ENCODE measurements at regions not wholly inside any gene's neighbourhood (a gene's known extent, or its start where the extent isn't known, plus 50 kb on each side); places are given as distances from the start of the nearest gene placed in this dataset.
"Not testable (repeated sequence)": the region's sequence is repeated elsewhere in the genome, so short reads cannot be mapped to it uniquely, and the experiment has no call there.

DNA sequence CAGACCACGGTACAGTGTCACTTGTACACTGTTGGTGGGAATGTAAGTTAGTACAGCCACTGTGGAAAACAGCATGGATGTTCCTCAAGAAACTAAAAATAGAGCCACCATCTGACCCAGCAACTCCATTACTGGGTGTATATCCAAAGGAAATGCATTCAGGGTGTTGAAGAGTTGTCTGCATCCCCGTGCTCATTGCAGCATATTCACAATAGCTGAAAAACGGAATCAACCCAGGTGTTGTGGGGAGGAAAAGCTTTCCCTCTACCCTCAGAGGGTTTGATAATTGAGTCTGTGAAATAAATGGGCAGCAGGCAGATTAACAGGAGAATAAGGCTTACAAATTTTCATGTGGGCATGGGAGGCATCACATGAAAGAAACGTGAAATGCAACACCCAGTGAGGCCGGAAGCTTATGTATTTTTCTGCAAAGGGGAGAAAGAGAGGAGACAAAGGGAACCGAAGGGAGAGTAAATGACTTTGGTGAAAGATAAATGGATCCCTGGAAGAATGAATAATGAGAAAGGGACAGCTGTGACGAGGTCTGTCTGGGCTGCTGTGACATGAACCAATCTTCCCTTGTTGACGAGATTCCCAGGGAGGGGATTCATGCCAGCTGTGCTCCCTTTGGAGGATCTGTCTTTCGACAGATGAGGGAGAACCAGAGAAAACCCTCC lies 106.2 kb downstream of the KCNJ12 start:
- intact Hi-C loops (cut with DNase I), result no loop called here
- Histone ChIP-seq H3K27ac (no peak overlapping the region), H3K27me3 (no peaks in the 10 kb centered on the region), H3K4me3 (no peak overlapping the region), H3K9me3 (peaks cover 0 to 10% of the 10 kb centered on the region in 2 donors), H3K4me1 (ENCODE audit: insufficient read depth) (no peaks in the 10 kb centered on the region), H3K36me3 (no peaks in the 10 kb centered on the region)
- WGBS, 3 donors, result 36 to 41% (median 40%) methylated on average over 9 of the region's 9 CpGs
- no peak for TF ChIP-seq EP300 (IDR thresholded peaks at IDR 0.05)
- TF ChIP-seq POLR2A (IDR thresholded peaks at IDR 0.05), result no peak
- TF ChIP-seq, protein P1, sequence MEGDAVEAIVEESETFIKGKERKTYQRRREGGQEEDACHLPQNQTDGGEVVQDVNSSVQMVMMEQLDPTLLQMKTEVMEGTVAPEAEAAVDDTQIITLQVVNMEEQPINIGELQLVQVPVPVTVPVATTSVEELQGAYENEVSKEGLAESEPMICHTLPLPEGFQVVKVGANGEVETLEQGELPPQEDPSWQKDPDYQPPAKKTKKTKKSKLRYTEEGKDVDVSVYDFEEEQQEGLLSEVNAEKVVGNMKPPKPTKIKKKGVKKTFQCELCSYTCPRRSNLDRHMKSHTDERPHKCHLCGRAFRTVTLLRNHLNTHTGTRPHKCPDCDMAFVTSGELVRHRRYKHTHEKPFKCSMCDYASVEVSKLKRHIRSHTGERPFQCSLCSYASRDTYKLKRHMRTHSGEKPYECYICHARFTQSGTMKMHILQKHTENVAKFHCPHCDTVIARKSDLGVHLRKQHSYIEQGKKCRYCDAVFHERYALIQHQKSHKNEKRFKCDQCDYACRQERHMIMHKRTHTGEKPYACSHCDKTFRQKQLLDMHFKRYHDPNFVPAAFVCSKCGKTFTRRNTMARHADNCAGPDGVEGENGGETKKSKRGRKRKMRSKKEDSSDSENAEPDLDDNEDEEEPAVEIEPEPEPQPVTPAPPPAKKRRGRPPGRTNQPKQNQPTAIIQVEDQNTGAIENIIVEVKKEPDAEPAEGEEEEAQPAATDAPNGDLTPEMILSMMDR (IDR thresholded peaks at IDR 0.05), result no peak
- no peak for DNase-seq

DNA sequence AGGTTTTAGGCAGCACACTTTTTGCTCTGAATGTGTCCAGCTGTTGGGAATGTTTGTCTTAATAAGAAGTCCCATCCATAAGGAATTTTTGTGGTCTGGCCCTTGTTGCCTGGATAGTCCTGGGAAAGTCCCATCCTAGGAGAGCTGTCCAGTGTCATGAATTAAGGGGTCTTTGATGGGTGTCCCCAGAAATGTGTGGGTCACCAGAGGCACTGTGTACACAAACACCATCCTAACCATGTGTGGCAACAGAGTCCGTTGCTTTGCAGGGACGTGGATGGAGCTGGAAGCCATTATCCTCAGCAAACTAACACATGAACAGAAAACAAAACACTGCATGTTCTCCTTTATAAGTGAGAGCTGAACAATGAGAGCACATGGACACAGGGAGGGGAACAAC lies 111.9 kb downstream of the KCNJ12 start:
- DNase-seq, result not testable (repeated sequence)
- 62 to 72% (median 65%) methylated on average over 2 of the region's 2 CpGs for WGBS, 3 donors

DNA sequence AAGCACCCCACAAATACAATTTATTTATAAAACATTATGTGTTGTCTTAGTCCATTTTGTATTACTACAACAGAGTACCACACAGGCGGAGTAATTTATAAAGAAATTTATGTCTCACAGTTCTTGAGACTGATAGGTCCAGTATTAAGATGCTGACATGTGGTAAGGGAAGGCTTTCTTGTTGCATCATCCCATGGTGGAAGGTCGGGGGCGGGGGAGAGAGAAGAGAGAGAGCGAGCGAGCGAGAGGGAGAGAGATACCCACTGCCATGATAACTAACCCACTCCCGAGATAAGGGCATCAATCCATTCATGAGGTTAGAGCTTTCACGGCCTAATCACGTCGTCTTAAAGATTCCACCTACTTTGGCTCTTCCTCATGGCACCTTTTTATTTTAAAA lies 117.8 kb downstream of the KCNJ12 start:
- Histone ChIP-seq H3K36me3 (no peaks in the 10 kb centered on the region), H3K4me1 (ENCODE audit: insufficient read depth) (no peaks in the 10 kb centered on the region), H3K27ac (no peak overlapping the region), H3K9me3 (no peaks in the 10 kb centered on the region), H3K4me3 (no peak overlapping the region), H3K27me3 (no peaks in the 10 kb centered on the region)
- intact Hi-C loops (cut with DNase I), result no loop called here
- DNase-seq, result no peak
- TF ChIP-seq, protein P1 (IDR thresholded peaks at IDR 0.05), result no peak
- TF ChIP-seq POLR2A (IDR thresholded peaks at IDR 0.05), result no peak
- TF ChIP-seq EP300 (IDR thresholded peaks at IDR 0.05), result no peak
- 73 to 87% (median 83%) methylated on average over 10 of the region's 10 CpGs for WGBS, 3 donors

More for the DNA sequence above, 111.9 kb downstream of the KCNJ12 start:
- H3K27ac ChIP-seq; H3K27me3 ChIP-seq; H3K4me3 ChIP-seq; H3K36me3 ChIP-seq; H3K4me1 ChIP-seq (ENCODE audit: insufficient read depth); intact Hi-C loops (cut with DNase I); H3K9me3 ChIP-seq: not testable (repeated sequence)

DNA sequence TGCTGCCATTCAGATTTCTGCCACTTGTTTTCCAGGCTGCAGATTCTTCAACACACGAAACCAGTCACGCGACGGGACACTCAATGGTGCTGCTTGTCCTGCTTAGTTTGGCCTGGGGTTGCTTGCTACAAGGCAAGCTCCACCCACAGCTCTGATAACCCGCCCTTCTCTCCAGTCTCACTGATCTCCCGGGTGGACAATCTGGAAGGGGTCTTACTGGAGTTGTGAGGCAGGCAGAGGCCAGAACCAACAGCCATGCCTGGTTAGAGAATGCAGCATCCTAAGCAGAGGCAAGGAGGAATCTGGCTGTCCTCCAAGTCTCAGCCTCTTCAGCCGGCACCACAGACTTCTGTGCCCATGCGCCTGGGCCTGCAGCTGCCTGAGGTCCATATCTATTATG lies 119.1 kb downstream of the KCNJ12 start:
- no peak overlapping the region for H3K27ac ChIP-seq
- no peaks in the 10 kb centered on the region for H3K36me3 ChIP-seq
- 67 to 78% (median 70%) methylated on average over 8 of the region's 8 CpGs for WGBS, 3 donors
- H3K9me3 ChIP-seq, result no peaks in the 10 kb centered on the region
- no peak for DNase-seq
- TF ChIP-seq, protein P1 (IDR thresholded peaks at IDR 0.05), result no peak
- TF ChIP-seq POLR2A (IDR thresholded peaks at IDR 0.05), result no peak
- TF ChIP-seq EP300 (IDR thresholded peaks at IDR 0.05), result no peak
- no peaks in the 10 kb centered on the region for H3K4me1 ChIP-seq (ENCODE audit: insufficient read depth)
- no peaks in the 10 kb centered on the region for H3K27me3 ChIP-seq
- intact Hi-C loops (cut with DNase I), result no loop called here
- H3K4me3 ChIP-seq, result no peak overlapping the region

DNA sequence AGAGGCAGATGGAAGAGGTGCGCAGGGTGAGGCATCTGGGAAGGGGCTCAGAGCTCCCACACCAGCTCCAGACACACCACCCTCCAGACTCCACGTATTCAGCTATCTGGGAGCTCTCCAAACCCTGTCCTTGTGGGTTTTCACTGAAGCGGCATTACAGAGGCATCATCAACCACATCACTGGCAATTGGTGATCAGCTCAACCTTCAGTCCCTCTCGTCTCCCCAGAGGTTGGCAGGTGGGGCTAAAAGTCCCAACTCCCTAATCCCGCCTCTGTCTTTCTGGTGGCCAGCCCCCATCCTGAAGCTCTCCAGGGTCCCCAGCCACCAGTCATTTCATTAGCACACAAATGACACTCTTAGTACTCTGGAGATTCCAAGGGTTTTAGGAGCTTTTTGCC lies 123.9 kb downstream of the KCNJ12 start:
- TF ChIP-seq POLR2A (IDR thresholded peaks at IDR 0.05) (no peak), EP300 (IDR thresholded peaks at IDR 0.05) (no peak)
- TF ChIP-seq, protein P1 (IDR thresholded peaks at IDR 0.05), result no peak
- no peak for DNase-seq
- Histone ChIP-seq H3K4me3 (no peak overlapping the region), H3K27ac (no peak overlapping the region), H3K27me3 (no peaks in the 10 kb centered on the region), H3K9me3 (no peaks in the 10 kb centered on the region), H3K36me3 (no peaks in the 10 kb centered on the region), H3K4me1 (ENCODE audit: insufficient read depth) (no peaks in the 10 kb centered on the region)
- intact Hi-C loops (cut with DNase I), result no loop called here
- 43 to 44% (median 44%) methylated on average over 5 of the region's 5 CpGs for WGBS, 3 donors

DNA sequence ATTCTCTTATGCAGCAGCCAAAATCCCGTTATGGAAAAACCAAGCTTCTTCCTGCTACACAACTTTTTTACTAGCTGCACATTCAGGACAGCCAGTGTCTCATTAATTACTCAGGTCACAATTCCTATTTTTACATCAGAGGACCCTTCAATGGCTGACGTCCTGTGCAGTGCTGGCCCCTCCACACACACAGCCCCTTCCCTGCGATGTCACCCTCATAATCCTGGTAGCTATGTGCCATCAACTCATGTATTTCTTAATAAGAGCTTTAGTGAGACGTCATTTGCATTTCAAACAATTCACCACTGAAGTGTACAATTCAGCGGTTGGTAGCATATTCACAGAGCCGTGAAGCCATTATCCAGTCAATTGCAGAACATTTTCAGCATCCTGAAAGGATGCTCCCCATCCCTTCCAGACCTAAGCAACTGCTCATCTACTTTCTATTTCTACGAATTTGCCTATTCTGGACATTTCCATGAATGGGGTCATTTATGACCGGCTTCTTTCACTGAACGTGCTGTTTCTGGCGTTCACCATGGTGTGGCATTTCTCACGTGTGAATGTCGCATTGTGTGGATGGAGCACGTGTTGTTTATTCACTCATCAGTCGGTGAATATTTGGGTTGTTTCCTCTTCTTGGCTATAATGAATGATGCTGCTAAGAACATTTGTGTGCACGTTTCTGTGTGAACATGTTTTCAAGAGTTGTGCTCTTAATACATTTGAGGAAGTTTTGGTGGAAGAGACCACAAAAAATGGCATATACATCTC lies 126.0 kb downstream of the KCNJ12 start:
- DNase-seq; intact Hi-C loops (cut with DNase I): not testable (repeated sequence)
- 73 to 75% (median 73%) methylated on average over 15 of the region's 15 CpGs for WGBS, 3 donors

More for the DNA sequence above, 126.0 kb downstream of the KCNJ12 start:
- H3K9me3 ChIP-seq; H3K4me1 ChIP-seq (ENCODE audit: insufficient read depth); H3K4me3 ChIP-seq; H3K27me3 ChIP-seq; H3K27ac ChIP-seq; H3K36me3 ChIP-seq: not testable (repeated sequence)

Measured in ovary (tissue), 7 donors.